GM23248 (cell line): ENCODE measurements at regions not wholly inside any gene's neighbourhood (a gene's known extent, or its start where the extent isn't known, plus 50 kb on each side); places are given as distances from the start of the nearest gene placed in this dataset.

Source experiments
- EZH2 ChIP-seq: fragments of 200-600 bp; sonication (generic); IDR thresholded peaks from 2 replicates; pipeline ENCODE4 v1.6.1; 2018; ENCODE audit warnings: antibody characterized with exemption, mild to moderate bottlenecking; ENCODE audit not compliant: insufficient read depth, poor library complexity, severe bottlenecking
- EZH2phosphoT487 ChIP-seq: fragments of 200-600 bp; sonication (generic); IDR thresholded peaks from 2 replicates; pipeline ENCODE4 v1.6.1; 2018; ENCODE audit warnings: antibody characterized with exemption, moderate library complexity, mild to moderate bottlenecking, low read depth; ENCODE audit not compliant: insufficient read depth

DNA sequence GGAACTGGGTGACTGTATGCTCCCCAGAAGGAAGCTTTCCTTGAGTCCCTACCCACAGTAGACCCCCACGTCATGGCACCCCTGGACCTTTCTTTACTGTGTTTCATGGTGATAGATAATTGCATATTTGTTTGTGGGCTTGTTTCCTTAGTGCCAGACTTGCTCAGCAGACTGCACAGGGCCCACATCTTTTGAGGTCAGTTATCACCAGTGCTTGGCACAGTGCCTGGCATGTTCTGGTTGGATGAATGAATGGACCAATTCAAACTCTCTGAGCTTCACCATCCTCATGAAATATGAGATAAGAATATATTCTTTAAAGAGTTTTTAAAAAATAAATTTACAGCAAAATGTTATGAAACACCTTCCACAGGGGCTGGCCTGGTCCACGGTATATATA, 78.4 kb upstream of the EMX2 start:
- TF ChIP-seq EZH2 (no peak), EZH2phosphoT487 (no peak)
